Sigmoid colon (tissue), 6 donors: ENCODE measurements at regions not wholly inside any gene's neighbourhood (a gene's known extent, or its start where the extent isn't known, plus 50 kb on each side); places are given as distances from the start of the nearest gene placed in this dataset.

Source experiments
- DNase-seq: peaks from one replicate; pipeline ENCODE4 v3.0.0-alpha.2; 2019
- H3K27ac ChIP-seq, 4 donors: fragments of 200-600 bp; sonication (generic); one replicate each; pipeline ENCODE4 v1.5.1; 2016 to 2019; ENCODE audit warnings: mild to moderate bottlenecking in 1 of 4
- H3K27me3 ChIP-seq, 3 donors: fragments of 200-600 bp; sonication (generic); one replicate each; pipeline ENCODE4 v1.5.1; 2019; ENCODE audit warnings: mild to moderate bottlenecking in 1 of 3
- H3K36me3 ChIP-seq, 4 donors: fragments of 200-600 bp; sonication (generic); one replicate each; pipeline ENCODE4 v1.5.1; 2016 to 2019
- H3K4me1 ChIP-seq, 4 donors: fragments of 200-600 bp; sonication (generic); one replicate each; pipeline ENCODE4 v1.5.1; 2017 to 2019
- H3K4me3 ChIP-seq, 4 donors: fragments of 200-600 bp; sonication (generic); one replicate each; pipeline ENCODE4 v1.5.1; 2017 to 2019; ENCODE audit warnings: mild to moderate bottlenecking in 2 of 4, moderate library complexity in 1 of 4
- H3K9me3 ChIP-seq, 4 donors: fragments of 200-600 bp in 3 of 4; sonication (generic) in 3 of 4; one replicate each; pipeline versions ENCODE4 v1.5.1 to v1.6.1; 2013 to 2019
- EP300 ChIP-seq, 4 donors: sonication (generic); formaldehyde crosslinking; IDR thresholded peaks; one replicate each; pipeline ENCODE4 v1.6.1; 2017; ENCODE audit warnings: antibody characterized with exemption in 4 of 4
- POLR2A ChIP-seq, 2 donors: fragments of 450-650 bp; IDR thresholded peaks; one replicate each; pipeline ENCODE4 v1.6.1; 2016; ENCODE audit warnings: antibody characterized with exemption in 2 of 2, mild to moderate bottlenecking in 2 of 2, moderate library complexity in 2 of 2
- POLR2AphosphoS5 ChIP-seq, 4 donors: sonication (generic); formaldehyde crosslinking; IDR thresholded peaks; one replicate each; pipeline ENCODE4 v1.6.1; 2017; ENCODE audit warnings: antibody characterized with exemption in 4 of 4
- WGBS, 2 donors: extraction: QIAGEN DNeasy Blood & Tissue Kit; methylation state at CpG; one replicate each; pipeline ENCODE4 v1.1.7; 2013; 5-methylcytosine and 5-hydroxymethylcytosine counted together
- intact Hi-C: fragments of 100-400 bp; cut with DNase I; formaldehyde crosslinking; loops from one replicate; pipeline ENCODE4 v1.15.1; 2023
- TF ChIP-seq, protein P1 (sequence below), 4 experiments: fragments of 450-650 bp in 3 of 4; fragments of 200-600 bp in 1 of 4; IDR thresholded peaks; one replicate each; pipeline ENCODE4 v1.5.1; 2016 to 2019; ENCODE audit warnings: antibody characterized with exemption in 4 of 4, mild to moderate bottlenecking in 3 of 4, moderate library complexity in 2 of 4
- donor health status: healthy with polysubstance abuse.
- donor health status: healthy.

DNA sequence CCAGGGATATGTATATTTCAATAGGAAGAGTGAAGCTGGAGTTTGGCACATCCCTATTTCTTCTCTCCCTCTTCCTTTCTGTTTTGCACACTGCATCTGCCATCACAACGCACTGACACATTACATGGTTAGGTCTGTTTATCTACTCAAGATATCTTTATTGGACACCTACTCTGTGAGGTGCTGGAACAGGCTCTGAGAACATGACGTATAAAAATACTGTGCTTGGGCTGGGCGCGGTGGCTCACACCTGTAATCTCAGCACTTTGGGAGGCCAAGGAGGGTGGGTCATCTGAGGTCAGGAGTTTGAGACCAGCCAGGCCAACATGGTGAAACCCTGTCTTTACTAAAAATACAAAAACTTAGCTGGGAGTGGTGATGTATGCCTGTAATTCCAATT lies 653.3 kb downstream of the SLC4A3 start:
- Histone ChIP-seq H3K4me1 (peaks cover 0 to 18% (median 11%) of the 10 kb centered on the region in 4 donors), H3K27me3 (no peaks in the 10 kb centered on the region), H3K4me3 (no peak overlapping the region), H3K9me3 (no peaks in the 10 kb centered on the region), H3K36me3 (no peaks in the 10 kb centered on the region), H3K27ac (no peak overlapping the region)
- WGBS, 2 donors = 56 to 79% methylated on average over 4 of the region's 4 CpGs
- intact Hi-C loops = no loop called here
- DNase-seq = no peak
- TF ChIP-seq POLR2A (IDR thresholded peaks at IDR 0.05) = no peak

DNA sequence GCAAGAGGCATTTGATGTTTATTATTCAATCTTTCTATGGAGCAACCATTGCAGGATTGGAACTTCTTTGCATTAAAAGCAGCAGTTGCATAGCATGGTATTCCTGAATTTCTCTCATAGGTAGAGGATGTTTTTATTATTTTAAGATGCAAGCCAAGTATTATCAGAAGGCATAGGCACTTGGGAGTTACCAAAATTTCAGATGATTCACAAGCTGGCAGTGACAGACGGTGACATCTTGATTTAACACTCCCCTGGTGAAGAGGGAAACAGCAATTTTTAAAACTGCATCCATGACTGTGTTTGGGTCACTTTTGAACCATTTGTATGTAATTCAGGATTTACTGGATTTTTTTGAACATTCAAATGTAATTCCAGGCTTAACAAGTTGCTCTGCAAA lies 654.3 kb downstream of the SLC4A3 start:
- no peak for TF ChIP-seq POLR2A (IDR thresholded peaks at IDR 0.05)
- TF ChIP-seq POLR2AphosphoS5 (IDR thresholded peaks at IDR 0.05) = no peak
- TF ChIP-seq EP300 (IDR thresholded peaks at IDR 0.05) = no peak
- TF ChIP-seq, protein P1, sequence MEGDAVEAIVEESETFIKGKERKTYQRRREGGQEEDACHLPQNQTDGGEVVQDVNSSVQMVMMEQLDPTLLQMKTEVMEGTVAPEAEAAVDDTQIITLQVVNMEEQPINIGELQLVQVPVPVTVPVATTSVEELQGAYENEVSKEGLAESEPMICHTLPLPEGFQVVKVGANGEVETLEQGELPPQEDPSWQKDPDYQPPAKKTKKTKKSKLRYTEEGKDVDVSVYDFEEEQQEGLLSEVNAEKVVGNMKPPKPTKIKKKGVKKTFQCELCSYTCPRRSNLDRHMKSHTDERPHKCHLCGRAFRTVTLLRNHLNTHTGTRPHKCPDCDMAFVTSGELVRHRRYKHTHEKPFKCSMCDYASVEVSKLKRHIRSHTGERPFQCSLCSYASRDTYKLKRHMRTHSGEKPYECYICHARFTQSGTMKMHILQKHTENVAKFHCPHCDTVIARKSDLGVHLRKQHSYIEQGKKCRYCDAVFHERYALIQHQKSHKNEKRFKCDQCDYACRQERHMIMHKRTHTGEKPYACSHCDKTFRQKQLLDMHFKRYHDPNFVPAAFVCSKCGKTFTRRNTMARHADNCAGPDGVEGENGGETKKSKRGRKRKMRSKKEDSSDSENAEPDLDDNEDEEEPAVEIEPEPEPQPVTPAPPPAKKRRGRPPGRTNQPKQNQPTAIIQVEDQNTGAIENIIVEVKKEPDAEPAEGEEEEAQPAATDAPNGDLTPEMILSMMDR (IDR thresholded peaks at IDR 0.05) = no peak
- DNase-seq = no peak

DNA sequence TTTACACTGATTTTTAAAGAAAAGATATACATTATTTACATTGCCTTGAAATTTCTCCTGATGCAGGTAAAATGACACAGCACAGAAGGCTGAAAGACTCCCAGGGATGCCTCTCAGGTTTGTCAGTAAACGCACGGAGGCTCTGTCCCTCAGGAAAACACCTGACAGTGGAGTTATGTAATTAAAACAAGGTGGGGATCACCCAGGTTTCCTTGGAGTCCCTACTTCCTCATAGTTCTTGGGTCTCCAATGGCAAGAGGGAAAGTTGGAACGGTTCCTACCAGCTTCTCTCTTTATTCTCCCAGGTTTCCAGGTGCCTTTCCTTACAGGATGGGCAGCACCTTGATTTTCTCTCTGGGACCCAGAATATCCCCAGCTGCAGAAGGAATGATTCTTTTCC lies 654.8 kb downstream of the SLC4A3 start:
- no peak for DNase-seq
- WGBS, 2 donors = 15 to 72% methylated on average over 3 of the region's 3 CpGs
- Histone ChIP-seq H3K4me3 (no peak overlapping the region), H3K36me3 (no peaks in the 10 kb centered on the region), H3K27ac (no peak overlapping the region), H3K9me3 (no peaks in the 10 kb centered on the region), H3K4me1 (peaks cover 0 to 12% (median 6%) of the 10 kb centered on the region in 4 donors), H3K27me3 (no peaks in the 10 kb centered on the region)
- intact Hi-C loops = no loop called here
- no peak for TF ChIP-seq POLR2AphosphoS5 (IDR thresholded peaks at IDR 0.05)
- TF ChIP-seq, protein P1 (IDR thresholded peaks at IDR 0.05) = no peak
- TF ChIP-seq EP300 (IDR thresholded peaks at IDR 0.05) = no peak
- no peak for TF ChIP-seq POLR2A (IDR thresholded peaks at IDR 0.05)

More for the DNA sequence above, 654.3 kb downstream of the SLC4A3 start:
- intact Hi-C loops = no loop called here
- no peak overlapping the region for H3K4me3 ChIP-seq
- 79 to 84% methylated on average over 1 of the region's 1 CpG for WGBS, 2 donors
- no peaks in the 10 kb centered on the region for H3K36me3 ChIP-seq
- peaks cover 0 to 16% (median 10%) of the 10 kb centered on the region in 4 donors for H3K4me1 ChIP-seq
- H3K27me3 ChIP-seq = no peaks in the 10 kb centered on the region
- H3K27ac ChIP-seq = no peak overlapping the region
- H3K9me3 ChIP-seq = no peaks in the 10 kb centered on the region

DNA sequence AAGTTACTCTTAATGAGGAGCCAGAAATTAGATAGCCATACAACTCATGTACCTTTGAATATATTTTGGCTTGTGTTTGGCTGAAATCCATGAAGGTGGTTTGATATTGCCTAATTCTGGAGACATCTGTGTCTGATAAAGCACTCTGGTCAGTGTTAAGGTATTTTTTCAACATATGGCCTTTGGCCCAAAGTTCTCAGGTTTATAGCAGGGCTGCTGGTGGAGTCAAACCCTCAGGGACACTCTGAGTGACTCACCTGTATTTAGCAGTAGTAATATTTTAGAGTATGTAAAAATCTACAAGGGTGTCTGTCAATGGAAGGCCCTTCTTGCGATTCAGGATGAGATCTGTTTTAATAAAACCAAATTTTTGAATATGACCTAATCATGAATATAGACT lies 666.5 kb downstream of the SLC4A3 start:
- Histone ChIP-seq H3K9me3 (peaks cover 0 to 5% (median 0%) of the 10 kb centered on the region in 4 donors), H3K27me3 (no peaks in the 10 kb centered on the region), H3K4me3 (no peak overlapping the region), H3K4me1 (no peaks in the 10 kb centered on the region), H3K36me3 (no peaks in the 10 kb centered on the region), H3K27ac (no peak overlapping the region)
- intact Hi-C loops = loop anchor here (2.0 kb wide), 1 partner anchor 57 kb away; no protein-coding TSS in a partner anchor
- no peak for DNase-seq
- 87 to 98% methylated on average over 1 of the region's 1 CpG for WGBS, 2 donors
- TF ChIP-seq EP300 (IDR thresholded peaks at IDR 0.05) = no peak
- TF ChIP-seq, protein P1 (IDR thresholded peaks at IDR 0.05) = no peak
- no peak for TF ChIP-seq POLR2AphosphoS5 (IDR thresholded peaks at IDR 0.05)
- TF ChIP-seq POLR2A (IDR thresholded peaks at IDR 0.05) = no peak

DNA sequence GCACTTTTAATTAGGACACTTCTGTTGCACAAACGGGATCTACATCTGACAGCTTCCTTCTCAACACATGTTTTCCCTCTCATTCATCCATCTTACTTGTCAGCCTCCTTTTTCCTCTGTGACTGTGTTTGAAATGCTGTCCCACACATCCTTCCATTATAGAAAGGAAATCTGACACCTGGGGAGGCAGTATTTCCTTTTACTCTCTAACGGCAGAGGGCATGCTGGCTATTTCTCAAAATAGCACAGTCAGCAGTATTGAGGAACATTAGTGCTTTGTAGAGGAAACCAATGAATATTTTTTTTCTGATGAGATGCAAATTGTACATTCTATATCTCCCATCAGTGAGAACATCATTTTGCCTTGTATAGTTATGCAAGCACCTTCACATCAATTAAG lies 668.7 kb downstream of the SLC4A3 start:
- no peaks in the 10 kb centered on the region for H3K36me3 ChIP-seq
- no peaks in the 10 kb centered on the region for H3K27me3 ChIP-seq
- TF ChIP-seq EP300 (IDR thresholded peaks at IDR 0.05) = no peak
- TF ChIP-seq, protein P1 (IDR thresholded peaks at IDR 0.05) = no peak
- TF ChIP-seq POLR2A (IDR thresholded peaks at IDR 0.05) = no peak
- TF ChIP-seq POLR2AphosphoS5 (IDR thresholded peaks at IDR 0.05) = no peak
- H3K27ac ChIP-seq = no peak overlapping the region
- intact Hi-C loops = no loop called here
- peaks cover 0 to 5% (median 0%) of the 10 kb centered on the region in 4 donors for H3K9me3 ChIP-seq
- H3K4me1 ChIP-seq = no peaks in the 10 kb centered on the region
- no peak for DNase-seq
- 15 to 34% methylated on average over 2 of the region's 2 CpGs for WGBS, 2 donors
- H3K4me3 ChIP-seq = no peak overlapping the region
